Esophagus muscularis mucosa (tissue), 4 donors: ENCODE measurements at regions not wholly inside any gene's neighbourhood (a gene's known extent, or its start where the extent isn't known, plus 50 kb on each side); places are given as distances from the start of the nearest gene placed in this dataset.

ENCODE experiments used
- EP300 ChIP-seq: sonication (generic); formaldehyde crosslinking; IDR thresholded peaks from one replicate; pipeline ENCODE4 v1.6.1; 2017; ENCODE audit warnings: antibody characterized with exemption
- POLR2A ChIP-seq: fragments of 450-650 bp; IDR thresholded peaks from one replicate; pipeline ENCODE4 v1.6.1; 2017; ENCODE audit warnings: antibody characterized with exemption, moderate library complexity, mild to moderate bottlenecking, low read depth
- POLR2AphosphoS5 ChIP-seq, 2 donors: sonication (generic); formaldehyde crosslinking; IDR thresholded peaks; one replicate each; pipeline ENCODE4 v1.6.1; 2017; ENCODE audit warnings: antibody characterized with exemption in 2 of 2
- TF ChIP-seq, protein P1 (sequence below), 3 experiments: fragments of 200-600 bp in 2 of 3; fragments of 450-650 bp in 1 of 3; sonication (generic) in 2 of 3; IDR thresholded peaks; one replicate each; pipeline ENCODE4 v1.5.1; 2017 to 2019; ENCODE audit warnings: antibody characterized with exemption in 3 of 3, mild to moderate bottlenecking in 2 of 3, moderate library complexity in 1 of 3

DNA sequence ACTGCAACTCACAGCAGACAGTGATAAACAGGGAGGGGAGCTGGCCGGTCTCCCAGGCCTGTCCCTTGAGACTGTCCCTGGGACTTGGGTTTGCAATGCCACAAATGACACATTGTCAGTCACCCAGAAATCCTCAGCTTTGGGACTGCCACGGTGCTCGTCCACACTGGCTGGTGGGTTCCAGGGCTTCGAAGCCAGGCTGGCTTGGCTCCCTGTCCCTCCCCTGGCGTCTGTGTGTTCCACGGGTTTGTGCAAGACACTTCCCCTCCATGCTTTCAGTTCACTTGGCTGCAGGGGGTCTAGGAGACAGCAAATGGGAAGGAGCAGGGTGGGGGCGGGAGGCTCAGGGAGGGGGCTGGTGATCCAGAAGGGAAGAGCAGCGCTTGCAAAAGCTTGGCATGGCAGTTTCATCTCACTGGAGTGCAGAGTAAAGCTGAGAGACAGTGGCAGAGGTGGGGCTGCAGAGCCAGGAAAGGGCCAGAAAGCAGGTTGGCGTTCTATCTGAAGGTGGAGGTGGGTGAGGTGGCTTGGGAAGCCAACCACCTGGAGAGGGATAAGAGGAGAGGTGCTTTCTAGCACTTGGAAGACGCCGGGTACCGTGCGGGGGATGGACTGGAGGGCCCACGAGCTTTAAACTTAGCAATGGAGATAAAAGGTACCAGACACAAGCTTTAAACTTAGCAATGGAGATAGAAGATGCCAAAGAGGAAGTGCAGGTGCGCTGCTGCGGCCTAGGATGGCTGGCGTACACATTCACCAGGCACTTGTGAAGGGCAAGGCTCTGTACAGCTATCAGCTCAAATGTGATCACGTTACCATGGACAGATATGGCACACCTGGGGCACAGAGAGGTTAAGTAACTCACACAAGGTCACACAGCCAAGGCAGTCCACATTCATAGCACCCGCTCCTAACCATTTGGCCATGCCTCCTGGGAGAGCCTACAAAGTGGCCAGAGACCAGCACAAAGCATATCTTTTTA lies 86.4 kb upstream of the SHISAL1 start:
- TF ChIP-seq POLR2A (no peak), POLR2AphosphoS5 (IDR thresholded peaks at IDR 0.05) (no peak), EP300 (no peak)
- TF ChIP-seq, protein P1, sequence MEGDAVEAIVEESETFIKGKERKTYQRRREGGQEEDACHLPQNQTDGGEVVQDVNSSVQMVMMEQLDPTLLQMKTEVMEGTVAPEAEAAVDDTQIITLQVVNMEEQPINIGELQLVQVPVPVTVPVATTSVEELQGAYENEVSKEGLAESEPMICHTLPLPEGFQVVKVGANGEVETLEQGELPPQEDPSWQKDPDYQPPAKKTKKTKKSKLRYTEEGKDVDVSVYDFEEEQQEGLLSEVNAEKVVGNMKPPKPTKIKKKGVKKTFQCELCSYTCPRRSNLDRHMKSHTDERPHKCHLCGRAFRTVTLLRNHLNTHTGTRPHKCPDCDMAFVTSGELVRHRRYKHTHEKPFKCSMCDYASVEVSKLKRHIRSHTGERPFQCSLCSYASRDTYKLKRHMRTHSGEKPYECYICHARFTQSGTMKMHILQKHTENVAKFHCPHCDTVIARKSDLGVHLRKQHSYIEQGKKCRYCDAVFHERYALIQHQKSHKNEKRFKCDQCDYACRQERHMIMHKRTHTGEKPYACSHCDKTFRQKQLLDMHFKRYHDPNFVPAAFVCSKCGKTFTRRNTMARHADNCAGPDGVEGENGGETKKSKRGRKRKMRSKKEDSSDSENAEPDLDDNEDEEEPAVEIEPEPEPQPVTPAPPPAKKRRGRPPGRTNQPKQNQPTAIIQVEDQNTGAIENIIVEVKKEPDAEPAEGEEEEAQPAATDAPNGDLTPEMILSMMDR (IDR thresholded peaks at IDR 0.05) = no peak
